ENCODE measurements at regions not wholly inside any gene's neighbourhood (a gene's known extent, or its start where the extent isn't known, plus 50 kb on each side); places are given as distances from the start of the nearest gene placed in this dataset.

DNA sequence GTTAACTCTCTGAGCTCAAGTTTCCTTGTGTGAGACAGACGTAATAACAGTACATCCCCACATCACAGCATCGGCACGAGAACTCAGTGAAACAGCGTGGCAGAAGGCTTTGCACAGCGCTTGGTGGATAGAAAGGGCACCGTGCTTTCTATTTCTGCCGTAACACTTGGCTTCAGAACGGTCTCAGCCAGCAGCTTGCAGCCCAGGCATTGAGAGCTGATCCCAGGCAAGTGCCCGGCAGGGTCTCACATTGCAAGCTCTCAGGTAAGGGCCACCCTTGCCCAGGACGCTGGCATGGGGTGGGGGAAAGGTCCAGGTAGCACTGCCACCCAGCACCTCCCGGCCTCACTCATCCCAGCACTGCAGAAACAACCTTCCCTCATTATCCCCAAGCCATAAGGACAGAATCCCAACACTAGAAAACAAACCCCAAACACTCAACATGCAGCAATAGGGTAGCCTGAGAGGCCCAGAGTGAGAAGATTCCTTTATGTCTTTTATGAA is 70.5 kb upstream of the ITGA11 start:
- TF ChIP-seq, protein P1, sequence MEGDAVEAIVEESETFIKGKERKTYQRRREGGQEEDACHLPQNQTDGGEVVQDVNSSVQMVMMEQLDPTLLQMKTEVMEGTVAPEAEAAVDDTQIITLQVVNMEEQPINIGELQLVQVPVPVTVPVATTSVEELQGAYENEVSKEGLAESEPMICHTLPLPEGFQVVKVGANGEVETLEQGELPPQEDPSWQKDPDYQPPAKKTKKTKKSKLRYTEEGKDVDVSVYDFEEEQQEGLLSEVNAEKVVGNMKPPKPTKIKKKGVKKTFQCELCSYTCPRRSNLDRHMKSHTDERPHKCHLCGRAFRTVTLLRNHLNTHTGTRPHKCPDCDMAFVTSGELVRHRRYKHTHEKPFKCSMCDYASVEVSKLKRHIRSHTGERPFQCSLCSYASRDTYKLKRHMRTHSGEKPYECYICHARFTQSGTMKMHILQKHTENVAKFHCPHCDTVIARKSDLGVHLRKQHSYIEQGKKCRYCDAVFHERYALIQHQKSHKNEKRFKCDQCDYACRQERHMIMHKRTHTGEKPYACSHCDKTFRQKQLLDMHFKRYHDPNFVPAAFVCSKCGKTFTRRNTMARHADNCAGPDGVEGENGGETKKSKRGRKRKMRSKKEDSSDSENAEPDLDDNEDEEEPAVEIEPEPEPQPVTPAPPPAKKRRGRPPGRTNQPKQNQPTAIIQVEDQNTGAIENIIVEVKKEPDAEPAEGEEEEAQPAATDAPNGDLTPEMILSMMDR (optimal IDR thresholded peaks at IDR 0.05 in 1 of 3, IDR thresholded peaks at IDR 0.05 in 1 of 3, conservative IDR thresholded peaks at IDR 0.05 in 1 of 3; ENCODE audit: extremely low read depth in 1 of 3, insufficient read depth in 2 of 3, low read length in 3 of 3): no peak
- no peak for TF ChIP-seq EZH2 (IDR thresholded peaks at IDR 0.05; ENCODE audit: low read length)
